GM23338 (cell line): ENCODE measurements at regions not wholly inside any gene's neighbourhood (a gene's known extent, or its start where the extent isn't known, plus 50 kb on each side); places are given as distances from the start of the nearest gene placed in this dataset.

Source experiments
- ATAC-seq: fragments of 200-7000 bp; cut with Tn5 transposase; 3 replicates; pipeline ENCODE4 v1.9.1; 2020
- DNase-seq: peaks from one replicate; pipeline ENCODE4 v3.0.0-alpha.2; 2015; ENCODE audit warnings: low spot score
- H2AFZ ChIP-seq: fragments of 200-600 bp; sonication (generic); 2 replicates; pipeline ENCODE4 v1.8.0; 2016; ENCODE audit warnings: antibody characterized with exemption, mild to moderate bottlenecking, moderate library complexity
- H3F3A ChIP-seq: fragments of 200-600 bp; sonication (generic); replicated peaks from 2 replicates; pipeline ENCODE4 v1.8.0; 2017; ENCODE audit warnings: antibody characterized with exemption, mixed run types, low read depth
- H3K27ac ChIP-seq: fragments of 200-600 bp; sonication (generic); 2 replicates; pipeline ENCODE4 v1.6.1; 2016; ENCODE audit warnings: low read depth
- H3K27me3 ChIP-seq: fragments of 200-600 bp; sonication (generic); 2 replicates; pipeline ENCODE4 v1.8.0; 2016; ENCODE audit warnings: mild to moderate bottlenecking, mixed run types, moderate library complexity; ENCODE audit not compliant: insufficient read depth
- H3K36me3 ChIP-seq: fragments of 200-600 bp; sonication (generic); 2 replicates; pipeline ENCODE4 v1.8.0; 2016; ENCODE audit warnings: mild to moderate bottlenecking; ENCODE audit not compliant: insufficient read depth
- H3K4me1 ChIP-seq: fragments of 200-600 bp; sonication (generic); 2 replicates; pipeline ENCODE4 v1.8.0; 2016; ENCODE audit warnings: mild to moderate bottlenecking, moderate library complexity; ENCODE audit not compliant: insufficient read depth
- H3K4me2 ChIP-seq: fragments of 200-600 bp; sonication (generic); 2 replicates; pipeline ENCODE4 v1.7.1; 2017; ENCODE audit warnings: mixed run types
- H3K4me3 ChIP-seq: fragments of 200-600 bp; sonication (generic); 2 replicates; pipeline ENCODE4 v1.6.1; 2016; ENCODE audit warnings: mixed run types
- H3K79me2 ChIP-seq: fragments of 200-600 bp; sonication (generic); replicated peaks from 2 replicates; pipeline ENCODE4 v1.8.0; 2017; ENCODE audit warnings: mild to moderate bottlenecking; ENCODE audit not compliant: insufficient read depth
- H3K9me2 ChIP-seq: fragments of 200-600 bp; sonication (generic); 2 replicates; pipeline ENCODE4 v1.8.0; 2017; ENCODE audit not compliant: insufficient read depth
- H4K20me1 ChIP-seq: fragments of 200-600 bp; sonication (generic); replicated peaks from 2 replicates; pipeline ENCODE4 v1.8.0; 2017; ENCODE audit warnings: mild to moderate bottlenecking; ENCODE audit not compliant: insufficient read depth
- H3K27ac Mint-ChIP-seq: 2 replicates; pipeline ENCODE4 v1.8.0; 2020; ENCODE audit warnings: inconsistent platforms, mild to moderate bottlenecking, moderate library complexity, mixed read lengths
- H3K27me3 Mint-ChIP-seq: 3 replicates; pipeline ENCODE4 v1.8.0; 2022; ENCODE audit warnings: low read depth, mild to moderate bottlenecking, moderate library complexity, mixed read lengths, inconsistent platforms; ENCODE audit not compliant: insufficient read depth, poor library complexity
- H3K36me3 Mint-ChIP-seq: 3 replicates; pipeline ENCODE4 v1.8.0; 2021; ENCODE audit warnings: low read depth, mild to moderate bottlenecking, inconsistent platforms, moderate library complexity, mixed read lengths
- H3K4me1 Mint-ChIP-seq: 3 replicates; pipeline ENCODE4 v1.8.0; 2020; ENCODE audit warnings: mild to moderate bottlenecking, inconsistent platforms, mixed read lengths
- H3K4me3 Mint-ChIP-seq: 3 replicates; pipeline ENCODE4 v1.8.0; 2021; ENCODE audit warnings: moderate library complexity, mild to moderate bottlenecking, inconsistent platforms, mixed read lengths
- H3K9me3 Mint-ChIP-seq: 3 replicates; pipeline ENCODE4 v1.8.0; 2020; ENCODE audit warnings: moderate library complexity, mild to moderate bottlenecking, inconsistent platforms, mixed read lengths
- EZH2 ChIP-seq: fragments of 200-600 bp; sonication (generic); IDR thresholded peaks from one replicate; pipeline ENCODE4 v1.8.0; 2017; ENCODE audit warnings: antibody characterized with exemption, mild to moderate bottlenecking, low read depth; ENCODE audit not compliant: unreplicated experiment
- NANOG ChIP-seq: IDR thresholded peaks from 2 replicates; pipeline ENCODE4 v1.6.1; 2016; ENCODE audit warnings: antibody characterized with exemption, borderline replicate concordance
- POLR2AphosphoS5 ChIP-seq: IDR thresholded peaks from 2 replicates; pipeline ENCODE4 v1.6.1; 2016; ENCODE audit warnings: antibody characterized with exemption, low read depth
- STAT1 ChIP-seq: IDR thresholded peaks from one replicate; pipeline ENCODE4 v1.6.1; 2016; ENCODE audit warnings: antibody characterized with exemption; ENCODE audit not compliant: unreplicated experiment
- ZNF331 ChIP-seq: fragments of 250-450 bp; sonication (Bioruptor Pico); IDR thresholded peaks from 2 replicates; pipeline ENCODE4 v1.5.0; 2020; ENCODE audit warnings: low read depth, mild to moderate bottlenecking, moderate library complexity
- TF ChIP-seq, protein P1 (sequence below): IDR thresholded peaks from one replicate; pipeline ENCODE4 v1.6.1; 2018; ENCODE audit warnings: antibody characterized with exemption; ENCODE audit not compliant: unreplicated experiment
- TF ChIP-seq, protein P2 (sequence below): fragments of 250-450 bp; sonication (Bioruptor Pico); IDR thresholded peaks from 2 replicates; pipeline ENCODE4 v1.5.0; 2020; ENCODE audit warnings: mild to moderate bottlenecking, moderate library complexity
- TF ChIP-seq, protein P3 (sequence below): IDR thresholded peaks from 2 replicates; pipeline ENCODE4 v1.6.1; 2016; ENCODE audit warnings: antibody characterized with exemption

DNA sequence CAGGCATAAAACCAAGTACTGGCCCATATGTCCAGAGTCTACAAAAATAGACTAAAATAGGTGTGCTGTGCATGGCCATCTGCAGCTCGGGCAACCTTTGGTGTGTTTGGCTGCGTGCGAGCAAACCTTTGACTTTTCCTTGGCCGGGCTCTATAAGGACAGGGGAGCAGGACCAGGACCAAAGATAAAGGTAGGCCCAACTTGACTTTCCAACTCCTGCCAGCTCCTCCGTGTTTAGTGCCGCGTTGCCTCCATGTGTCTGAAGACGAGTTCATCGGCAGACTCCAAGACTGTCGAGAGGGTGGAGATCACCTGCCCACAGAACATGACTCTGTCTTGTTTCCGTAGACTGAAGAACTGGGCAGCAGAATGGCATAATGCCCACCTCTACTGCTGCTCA lies 375.5 kb downstream of the IRS2 start (continued):
- TF ChIP-seq, protein P1, sequence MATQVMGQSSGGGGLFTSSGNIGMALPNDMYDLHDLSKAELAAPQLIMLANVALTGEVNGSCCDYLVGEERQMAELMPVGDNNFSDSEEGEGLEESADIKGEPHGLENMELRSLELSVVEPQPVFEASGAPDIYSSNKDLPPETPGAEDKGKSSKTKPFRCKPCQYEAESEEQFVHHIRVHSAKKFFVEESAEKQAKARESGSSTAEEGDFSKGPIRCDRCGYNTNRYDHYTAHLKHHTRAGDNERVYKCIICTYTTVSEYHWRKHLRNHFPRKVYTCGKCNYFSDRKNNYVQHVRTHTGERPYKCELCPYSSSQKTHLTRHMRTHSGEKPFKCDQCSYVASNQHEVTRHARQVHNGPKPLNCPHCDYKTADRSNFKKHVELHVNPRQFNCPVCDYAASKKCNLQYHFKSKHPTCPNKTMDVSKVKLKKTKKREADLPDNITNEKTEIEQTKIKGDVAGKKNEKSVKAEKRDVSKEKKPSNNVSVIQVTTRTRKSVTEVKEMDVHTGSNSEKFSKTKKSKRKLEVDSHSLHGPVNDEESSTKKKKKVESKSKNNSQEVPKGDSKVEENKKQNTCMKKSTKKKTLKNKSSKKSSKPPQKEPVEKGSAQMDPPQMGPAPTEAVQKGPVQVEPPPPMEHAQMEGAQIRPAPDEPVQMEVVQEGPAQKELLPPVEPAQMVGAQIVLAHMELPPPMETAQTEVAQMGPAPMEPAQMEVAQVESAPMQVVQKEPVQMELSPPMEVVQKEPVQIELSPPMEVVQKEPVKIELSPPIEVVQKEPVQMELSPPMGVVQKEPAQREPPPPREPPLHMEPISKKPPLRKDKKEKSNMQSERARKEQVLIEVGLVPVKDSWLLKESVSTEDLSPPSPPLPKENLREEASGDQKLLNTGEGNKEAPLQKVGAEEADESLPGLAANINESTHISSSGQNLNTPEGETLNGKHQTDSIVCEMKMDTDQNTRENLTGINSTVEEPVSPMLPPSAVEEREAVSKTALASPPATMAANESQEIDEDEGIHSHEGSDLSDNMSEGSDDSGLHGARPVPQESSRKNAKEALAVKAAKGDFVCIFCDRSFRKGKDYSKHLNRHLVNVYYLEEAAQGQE: no peak

DNA sequence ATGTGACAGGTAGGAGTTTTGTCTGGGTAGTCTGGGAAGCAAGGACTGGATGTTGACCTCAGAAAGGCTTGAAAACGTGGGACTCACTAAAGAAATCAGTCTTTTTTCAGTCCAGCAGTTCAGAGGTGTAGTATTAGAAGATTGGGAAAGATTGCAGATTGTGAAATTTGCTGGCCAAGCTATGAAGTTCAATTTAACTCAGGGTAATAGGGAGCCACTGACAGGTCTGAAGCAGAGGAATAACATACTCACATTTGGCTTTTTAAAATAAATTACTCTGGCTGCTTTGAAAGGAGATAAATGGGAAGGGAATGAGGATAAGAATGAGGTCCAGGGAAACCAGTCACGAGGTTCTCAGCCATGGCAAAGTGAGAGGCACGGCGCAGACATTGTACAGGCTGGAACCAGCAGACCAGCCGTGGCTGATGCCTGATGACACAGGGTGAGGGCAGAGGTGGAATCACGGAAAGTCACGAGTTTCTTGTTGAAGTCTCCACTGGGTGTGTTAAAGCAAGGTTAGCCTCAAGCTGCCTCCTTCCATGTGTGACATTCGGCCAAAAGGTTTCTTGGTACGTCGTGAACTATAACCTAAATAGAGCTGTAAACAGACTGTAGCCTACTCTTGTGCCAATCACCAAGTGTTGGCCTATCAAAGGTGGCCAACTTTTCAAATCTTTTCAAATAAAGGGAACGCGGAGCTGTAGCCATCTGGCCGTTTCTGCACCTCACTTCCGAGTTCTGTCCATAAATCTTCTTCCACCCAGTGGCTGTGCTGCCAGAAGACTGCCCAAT lies 377.6 kb downstream of the IRS2 start:
- ATAC-seq: no peak
- Histone ChIP-seq H3K4me2 (no peak overlapping the region), H4K20me1 (no peaks in the 10 kb centered on the region), H3K9me2 (no peaks in the 10 kb centered on the region), H3K4me3 (no peak overlapping the region), H3K27me3 (no peaks in the 10 kb centered on the region), H3K36me3 (no peaks in the 10 kb centered on the region), H2AFZ (0 out of 2 replicates have a peak overlapping the region, but pooled peaks have one; percentile 43), H3K27ac (no peak overlapping the region), H3K79me2 (no peaks in the 10 kb centered on the region), H3F3A (no peaks in the 10 kb centered on the region), H3K4me1 (no peaks in the 10 kb centered on the region)
- H3K4me1 Mint-ChIP-seq: peaks cover 8% of the 10 kb centered on the region; the same call in 2 of the 3 replicates
- DNase-seq: no peak
- H3K4me3 Mint-ChIP-seq: no peak overlapping the region
- no peaks in the 10 kb centered on the region for H3K27me3 Mint-ChIP-seq
- peaks cover 10% of the 10 kb centered on the region for H3K9me3 Mint-ChIP-seq
- H3K36me3 Mint-ChIP-seq: no peaks in the 10 kb centered on the region; the same call in 2 of the 3 replicates
- TF ChIP-seq, protein P2, sequence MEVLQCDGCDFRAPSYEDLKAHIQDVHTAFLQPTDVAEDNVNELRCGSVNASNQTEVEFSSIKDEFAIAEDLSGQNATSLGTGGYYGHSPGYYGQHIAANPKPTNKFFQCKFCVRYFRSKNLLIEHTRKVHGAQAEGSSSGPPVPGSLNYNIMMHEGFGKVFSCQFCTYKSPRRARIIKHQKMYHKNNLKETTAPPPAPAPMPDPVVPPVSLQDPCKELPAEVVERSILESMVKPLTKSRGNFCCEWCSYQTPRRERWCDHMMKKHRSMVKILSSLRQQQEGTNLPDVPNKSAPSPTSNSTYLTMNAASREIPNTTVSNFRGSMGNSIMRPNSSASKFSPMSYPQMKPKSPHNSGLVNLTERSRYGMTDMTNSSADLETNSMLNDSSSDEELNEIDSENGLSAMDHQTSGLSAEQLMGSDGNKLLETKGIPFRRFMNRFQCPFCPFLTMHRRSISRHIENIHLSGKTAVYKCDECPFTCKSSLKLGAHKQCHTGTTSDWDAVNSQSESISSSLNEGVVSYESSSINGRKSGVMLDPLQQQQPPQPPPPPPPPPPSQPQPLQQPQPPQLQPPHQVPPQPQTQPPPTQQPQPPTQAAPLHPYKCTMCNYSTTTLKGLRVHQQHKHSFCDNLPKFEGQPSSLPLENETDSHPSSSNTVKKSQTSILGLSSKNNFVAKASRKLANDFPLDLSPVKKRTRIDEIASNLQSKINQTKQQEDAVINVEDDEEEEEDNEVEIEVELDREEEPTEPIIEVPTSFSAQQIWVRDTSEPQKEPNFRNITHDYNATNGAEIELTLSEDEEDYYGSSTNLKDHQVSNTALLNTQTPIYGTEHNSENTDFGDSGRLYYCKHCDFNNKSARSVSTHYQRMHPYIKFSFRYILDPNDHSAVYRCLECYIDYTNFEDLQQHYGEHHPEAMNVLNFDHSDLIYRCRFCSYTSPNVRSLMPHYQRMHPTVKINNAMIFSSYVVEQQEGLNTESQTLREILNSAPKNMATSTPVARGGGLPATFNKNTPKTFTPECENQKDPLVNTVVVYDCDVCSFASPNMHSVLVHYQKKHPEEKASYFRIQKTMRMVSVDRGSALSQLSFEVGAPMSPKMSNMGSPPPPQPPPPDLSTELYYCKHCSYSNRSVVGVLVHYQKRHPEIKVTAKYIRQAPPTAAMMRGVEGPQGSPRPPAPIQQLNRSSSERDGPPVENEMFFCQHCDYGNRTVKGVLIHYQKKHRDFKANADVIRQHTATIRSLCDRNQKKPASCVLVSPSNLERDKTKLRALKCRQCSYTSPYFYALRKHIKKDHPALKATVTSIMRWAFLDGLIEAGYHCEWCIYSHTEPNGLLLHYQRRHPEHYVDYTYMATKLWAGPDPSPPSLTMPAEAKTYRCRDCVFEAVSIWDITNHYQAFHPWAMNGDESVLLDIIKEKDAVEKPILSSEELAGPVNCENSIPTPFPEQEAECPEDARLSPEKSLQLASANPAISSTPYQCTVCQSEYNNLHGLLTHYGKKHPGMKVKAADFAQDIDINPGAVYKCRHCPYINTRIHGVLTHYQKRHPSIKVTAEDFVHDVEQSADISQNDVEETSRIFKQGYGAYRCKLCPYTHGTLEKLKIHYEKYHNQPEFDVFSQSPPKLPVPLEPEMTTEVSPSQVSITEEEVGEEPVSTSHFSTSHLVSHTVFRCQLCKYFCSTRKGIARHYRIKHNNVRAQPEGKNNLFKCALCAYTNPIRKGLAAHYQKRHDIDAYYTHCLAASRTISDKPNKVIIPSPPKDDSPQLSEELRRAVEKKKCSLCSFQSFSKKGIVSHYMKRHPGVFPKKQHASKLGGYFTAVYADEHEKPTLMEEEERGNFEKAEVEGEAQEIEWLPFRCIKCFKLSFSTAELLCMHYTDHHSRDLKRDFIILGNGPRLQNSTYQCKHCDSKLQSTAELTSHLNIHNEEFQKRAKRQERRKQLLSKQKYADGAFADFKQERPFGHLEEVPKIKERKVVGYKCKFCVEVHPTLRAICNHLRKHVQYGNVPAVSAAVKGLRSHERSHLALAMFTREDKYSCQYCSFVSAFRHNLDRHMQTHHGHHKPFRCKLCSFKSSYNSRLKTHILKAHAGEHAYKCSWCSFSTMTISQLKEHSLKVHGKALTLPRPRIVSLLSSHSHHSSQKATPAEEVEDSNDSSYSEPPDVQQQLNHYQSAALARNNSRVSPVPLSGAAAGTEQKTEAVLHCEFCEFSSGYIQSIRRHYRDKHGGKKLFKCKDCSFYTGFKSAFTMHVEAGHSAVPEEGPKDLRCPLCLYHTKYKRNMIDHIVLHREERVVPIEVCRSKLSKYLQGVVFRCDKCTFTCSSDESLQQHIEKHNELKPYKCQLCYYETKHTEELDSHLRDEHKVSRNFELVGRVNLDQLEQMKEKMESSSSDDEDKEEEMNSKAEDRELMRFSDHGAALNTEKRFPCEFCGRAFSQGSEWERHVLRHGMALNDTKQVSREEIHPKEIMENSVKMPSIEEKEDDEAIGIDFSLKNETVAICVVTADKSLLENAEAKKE: no peak
- TF ChIP-seq NANOG: no peak
- TF ChIP-seq STAT1: no peak
- TF ChIP-seq ZNF331: no peak
- TF ChIP-seq, protein P1: no peak
- TF ChIP-seq, protein P3, sequence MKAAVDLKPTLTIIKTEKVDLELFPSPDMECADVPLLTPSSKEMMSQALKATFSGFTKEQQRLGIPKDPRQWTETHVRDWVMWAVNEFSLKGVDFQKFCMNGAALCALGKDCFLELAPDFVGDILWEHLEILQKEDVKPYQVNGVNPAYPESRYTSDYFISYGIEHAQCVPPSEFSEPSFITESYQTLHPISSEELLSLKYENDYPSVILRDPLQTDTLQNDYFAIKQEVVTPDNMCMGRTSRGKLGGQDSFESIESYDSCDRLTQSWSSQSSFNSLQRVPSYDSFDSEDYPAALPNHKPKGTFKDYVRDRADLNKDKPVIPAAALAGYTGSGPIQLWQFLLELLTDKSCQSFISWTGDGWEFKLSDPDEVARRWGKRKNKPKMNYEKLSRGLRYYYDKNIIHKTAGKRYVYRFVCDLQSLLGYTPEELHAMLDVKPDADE: no peak
- no peak for TF ChIP-seq EZH2
- TF ChIP-seq POLR2AphosphoS5: no peak
- no peak overlapping the region for H3K27ac Mint-ChIP-seq
